SK-N-SH (cell line): ENCODE measurements at regions not wholly inside any gene's neighbourhood (a gene's known extent, or its start where the extent isn't known, plus 50 kb on each side); places are given as distances from the start of the nearest gene placed in this dataset.

ENCODE experiments used
- CTCF ChIA-PET: fragments of 300-600, 350-600 bp; formaldehyde crosslinking; extraction: SDS; loops from one replicate; lab custom pipeline; 2021; lab: Yijun Ruan, JAX
- POLR2A ChIA-PET: fragments of 350-600 bp; sonication (Branson Sonifier 250); formaldehyde crosslinking; extraction: SDS; loops from one replicate; lab custom pipeline; 2020; ENCODE audit warnings: antibody characterized with exemption, inconsistent platforms; lab: Yijun Ruan, JAX
- DNase-seq: peaks from one replicate; pipeline ENCODE4 v3.0.0; 2012
- H2AFZ ChIP-seq: fragments of 200-600 bp; sonication (generic); 2 replicates; pipeline ENCODE4 v1.8.1; 2016; ENCODE audit warnings: antibody characterized with exemption, mild to moderate bottlenecking, low read depth
- H3F3A ChIP-seq: fragments of 200-600 bp; sonication (generic); replicated peaks from 2 replicates; pipeline ENCODE3; 2016; ENCODE audit warnings: antibody characterized with exemption, mild to moderate bottlenecking; ENCODE audit not compliant: insufficient read depth
- H3K27ac ChIP-seq, 2 experiments: fragments of 200-500 bp in 1 of 2; fragments of 200-600 bp in 1 of 2; sonication (Bioruptor generic) in 1 of 2; sonication (generic), shearing (Covaris generic) in 1 of 2; 2 replicates each; pipeline versions ENCODE4 v1.5.1 to v1.6.1; 2014 to 2016; ENCODE audit warnings: low read depth in 2 of 2, inconsistent platforms in 1 of 2, low read length in 1 of 2, mild to moderate bottlenecking in 1 of 2, mixed read lengths in 1 of 2
- H3K27me3 ChIP-seq: fragments of 200-600 bp; sonication (generic), shearing (Covaris generic); 2 replicates; pipeline ENCODE4 v1.6.1; 2016; ENCODE audit warnings: mixed run types; ENCODE audit not compliant: insufficient read depth
- H3K36me3 ChIP-seq, 2 experiments: fragments of 200-500 bp in 1 of 2; fragments of 200-600 bp in 1 of 2; sonication (Bioruptor generic) in 1 of 2; sonication (generic) in 1 of 2; replicated peaks in 1 of 2; 2 replicates each; pipeline versions ENCODE3 to v1.5.1; 2014 to 2016; ENCODE audit warnings: low read length in 1 of 2, mild to moderate bottlenecking in 1 of 2; ENCODE audit not compliant: insufficient read depth in 2 of 2, control insufficient read depth in 1 of 2
- H3K4me1 ChIP-seq, 2 experiments: fragments of 200-500 bp in 1 of 2; fragments of 200-600 bp in 1 of 2; sonication (Bioruptor generic) in 1 of 2; sonication (generic), shearing (Covaris generic) in 1 of 2; 2 replicates each; pipeline versions ENCODE4 v1.5.1 to v1.6.1; 2014 to 2016; ENCODE audit warnings: low read depth in 1 of 2, low read length in 1 of 2, mixed run types in 1 of 2; ENCODE audit not compliant: insufficient read depth in 2 of 2, control insufficient read depth in 1 of 2
- H3K4me2 ChIP-seq: fragments of 200-600 bp; sonication (generic), shearing (Covaris generic); 2 replicates; pipeline ENCODE4 v1.6.1; 2017; ENCODE audit warnings: mixed run types
- H3K4me3 ChIP-seq, 2 experiments: fragments of 200-500 bp in 1 of 2; fragments of 200-600 bp in 1 of 2; sonication (Bioruptor generic) in 1 of 2; sonication (generic), shearing (Covaris generic) in 1 of 2; 2 replicates each; pipeline versions ENCODE4 v1.5.1 to v1.8.1; 2014 to 2016; ENCODE audit warnings: low read depth in 2 of 2, inconsistent platforms in 1 of 2, low read length in 1 of 2, mild to moderate bottlenecking in 1 of 2, mixed read lengths in 1 of 2, moderate library complexity in 1 of 2
- H3K79me2 ChIP-seq: fragments of 200-600 bp; sonication (generic); 2 replicates; pipeline ENCODE4 v1.8.1; 2017; ENCODE audit warnings: mild to moderate bottlenecking; ENCODE audit not compliant: insufficient read depth
- H3K9ac ChIP-seq: fragments of 200-600 bp; sonication (generic); 2 replicates; pipeline ENCODE4 v1.6.1; 2017; ENCODE audit warnings: mixed run types
- H3K9me2 ChIP-seq: fragments of 200-600 bp; sonication (generic); 2 replicates; pipeline ENCODE4 v1.6.1; 2017; ENCODE audit warnings: mixed run types
- H3K9me3 ChIP-seq: fragments of 200-600 bp; sonication (generic); 2 replicates; pipeline ENCODE4 v1.6.1; 2017; ENCODE audit warnings: mixed run types, mild to moderate bottlenecking, moderate library complexity
- H4K20me1 ChIP-seq: fragments of 200-600 bp; sonication (generic); 2 replicates; pipeline ENCODE4 v1.6.1; 2017; ENCODE audit warnings: mild to moderate bottlenecking, mixed run types; ENCODE audit not compliant: insufficient read depth
- CHD2 ChIP-seq: fragments of 150-350 bp; IDR thresholded peaks from 2 replicates; pipeline ENCODE4 v1.6.1; 2018; ENCODE audit warnings: low read length; ENCODE audit not compliant: partially characterized antibody
- ELF1 ChIP-seq: IDR thresholded peaks from 2 replicates; pipeline ENCODE4 v1.4.0; 2012
- EZH2phosphoT487 ChIP-seq: fragments of 200-600 bp; sonication (generic); IDR thresholded peaks from 2 replicates; pipeline ENCODE4 v1.6.1; 2017; ENCODE audit warnings: low read depth, mixed run types, mild to moderate bottlenecking, antibody characterized with exemption, moderate library complexity, borderline replicate concordance
- JUND ChIP-seq: IDR thresholded peaks from 2 replicates; pipeline ENCODE4 v1.4.0; 2012
- MEF2A ChIP-seq: IDR thresholded peaks from 2 replicates; pipeline ENCODE4 v1.4.0; 2012; ENCODE audit warnings: low read depth, borderline replicate concordance
- MXI1 ChIP-seq: IDR thresholded peaks from 2 replicates; pipeline ENCODE4 v1.6.1; 2012; ENCODE audit warnings: mild to moderate bottlenecking, low read depth, low read length, improper control_type of control experiment
- NFIC ChIP-seq: IDR thresholded peaks from 2 replicates; pipeline ENCODE4 v1.4.0; 2012; ENCODE audit warnings: borderline replicate concordance
- NRF1 ChIP-seq: IDR thresholded peaks from 2 replicates; pipeline ENCODE4 v1.6.1; 2012; ENCODE audit warnings: low read depth, mild to moderate bottlenecking, low read length
- RCOR1 ChIP-seq: fragments of 150-350 bp; IDR thresholded peaks from 2 replicates; pipeline ENCODE4 v1.6.1; 2017; ENCODE audit warnings: antibody characterized with exemption, low read length
- RFX5 ChIP-seq: IDR thresholded peaks from 2 replicates; pipeline ENCODE4 v1.6.1; 2012; ENCODE audit warnings: mild to moderate bottlenecking, improper control_type of control experiment, low read length
- RXRA ChIP-seq: IDR thresholded peaks from 2 replicates; pipeline ENCODE4 v1.4.0; 2012; ENCODE audit warnings: low read depth, mild to moderate bottlenecking, borderline replicate concordance
- SIN3A ChIP-seq: IDR thresholded peaks from 2 replicates; pipeline ENCODE4 v1.6.1; 2012; ENCODE audit warnings: low read depth, mild to moderate bottlenecking, low read length, moderate library complexity, borderline replicate concordance
- TCF12 ChIP-seq: IDR thresholded peaks from 2 replicates; pipeline ENCODE4 v1.4.0; 2012
- ZBTB33 ChIP-seq: IDR thresholded peaks from 2 replicates; pipeline ENCODE4 v1.4.0; 2012; ENCODE audit warnings: low read depth, borderline replicate concordance
- WGBS: methylation state at CpG from one replicate; pipeline ENCODE4 v1.1.6; 2017; ENCODE audit warnings: low lambda C conversion rate; 5-methylcytosine and 5-hydroxymethylcytosine counted together
- TF ChIP-seq, protein P1 (sequence below): IDR thresholded peaks from 2 replicates; pipeline ENCODE4; 2012
- TF ChIP-seq, protein P2 (sequence below): IDR thresholded peaks from 2 replicates; pipeline ENCODE4 v1.6.1; 2012; ENCODE audit warnings: mild to moderate bottlenecking, low read depth, low read length, moderate library complexity
- TF ChIP-seq, protein P3 (sequence below): IDR thresholded peaks from 2 replicates; pipeline ENCODE4 v1.4.0; 2012; ENCODE audit warnings: low read depth
- TF ChIP-seq, protein P4 (sequence below): fragments of 150-350 bp; IDR thresholded peaks from 2 replicates; pipeline ENCODE4 v1.6.1; 2016; ENCODE audit warnings: mild to moderate bottlenecking, low read depth, low read length
- TF ChIP-seq, protein P5 (sequence below): IDR thresholded peaks from 2 replicates; pipeline ENCODE4 v1.4.0; 2012; ENCODE audit warnings: low read depth, borderline replicate concordance

GRCh38 chr6:128617285-128617684, 96.9 kb upstream of the PTPRK start:
- DNase-seq, result no peak
- H3F3A ChIP-seq, result no peaks in the 10 kb centered on the region
- no peak overlapping the region for H2AFZ ChIP-seq
- no peaks in the 10 kb centered on the region for H3K9me2 ChIP-seq
- WGBS, result 47% methylated on average over 1 of the region's 1 CpG
- no peaks in the 10 kb centered on the region for H4K20me1 ChIP-seq
- no peak overlapping the region for H3K27ac ChIP-seq
- H3K4me1 ChIP-seq, result no peaks in the 10 kb centered on the region
- no peak overlapping the region for H3K4me3 ChIP-seq
- H3K9ac ChIP-seq, result no peak overlapping the region
- H3K36me3 ChIP-seq, result no peaks in the 10 kb centered on the region
- TF ChIP-seq MEF2A (no peak), ELF1 (no peak), JUND (no peak), RXRA (no peak), EZH2phosphoT487 (no peak), RFX5 (no peak)
- TF ChIP-seq, protein P1, sequence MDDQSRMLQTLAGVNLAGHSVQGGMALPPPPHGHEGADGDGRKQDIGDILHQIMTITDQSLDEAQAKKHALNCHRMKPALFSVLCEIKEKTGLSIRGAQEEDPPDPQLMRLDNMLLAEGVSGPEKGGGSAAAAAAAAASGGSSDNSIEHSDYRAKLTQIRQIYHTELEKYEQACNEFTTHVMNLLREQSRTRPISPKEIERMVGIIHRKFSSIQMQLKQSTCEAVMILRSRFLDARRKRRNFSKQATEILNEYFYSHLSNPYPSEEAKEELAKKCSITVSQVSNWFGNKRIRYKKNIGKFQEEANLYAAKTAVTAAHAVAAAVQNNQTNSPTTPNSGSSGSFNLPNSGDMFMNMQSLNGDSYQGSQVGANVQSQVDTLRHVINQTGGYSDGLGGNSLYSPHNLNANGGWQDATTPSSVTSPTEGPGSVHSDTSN, result no peak
- POLR2A ChIA-PET, result no interaction called here
- H3K27me3 ChIP-seq, result no peaks in the 10 kb centered on the region
- CTCF ChIA-PET, result no interaction called here
- H3K79me2 ChIP-seq, result no peaks in the 10 kb centered on the region
- H3K9me3 ChIP-seq, result 0 out of 2 replicates have a peak, but pooled peaks cover 5% of the 10 kb centered on the region
- H3K4me2 ChIP-seq, result no peak overlapping the region

- H3K9me2 ChIP-seq, result no peaks in the 10 kb centered on the region
- H3K36me3 ChIP-seq, result no peaks in the 10 kb centered on the region
- ChIA-PET CTCF (no interaction called here), POLR2A (no interaction called here)
- H3K79me2 ChIP-seq, result no peaks in the 10 kb centered on the region
- no peak overlapping the region for H3K27ac ChIP-seq
- H3K9me3 ChIP-seq, result 0 out of 2 replicates have a peak, but pooled peaks cover 5% of the 10 kb centered on the region
- no peak overlapping the region for H3K9ac ChIP-seq
- H3K4me2 ChIP-seq, result no peak overlapping the region
- H4K20me1 ChIP-seq, result no peaks in the 10 kb centered on the region
- no peak overlapping the region for H2AFZ ChIP-seq
- H3F3A ChIP-seq, result no peaks in the 10 kb centered on the region
- DNase-seq, result no peak
- H3K4me3 ChIP-seq, result no peak overlapping the region
- H3K27me3 ChIP-seq, result no peaks in the 10 kb centered on the region
- no peaks in the 10 kb centered on the region for H3K4me1 ChIP-seq
- TF ChIP-seq MEF2A (no peak), NRF1 (no peak), TCF12 (no peak), CHD2 (no peak), RFX5 (no peak), RCOR1 (no peak), ZBTB33 (no peak), MXI1 (no peak), NFIC (no peak), SIN3A (no peak)
- TF ChIP-seq, protein P2, sequence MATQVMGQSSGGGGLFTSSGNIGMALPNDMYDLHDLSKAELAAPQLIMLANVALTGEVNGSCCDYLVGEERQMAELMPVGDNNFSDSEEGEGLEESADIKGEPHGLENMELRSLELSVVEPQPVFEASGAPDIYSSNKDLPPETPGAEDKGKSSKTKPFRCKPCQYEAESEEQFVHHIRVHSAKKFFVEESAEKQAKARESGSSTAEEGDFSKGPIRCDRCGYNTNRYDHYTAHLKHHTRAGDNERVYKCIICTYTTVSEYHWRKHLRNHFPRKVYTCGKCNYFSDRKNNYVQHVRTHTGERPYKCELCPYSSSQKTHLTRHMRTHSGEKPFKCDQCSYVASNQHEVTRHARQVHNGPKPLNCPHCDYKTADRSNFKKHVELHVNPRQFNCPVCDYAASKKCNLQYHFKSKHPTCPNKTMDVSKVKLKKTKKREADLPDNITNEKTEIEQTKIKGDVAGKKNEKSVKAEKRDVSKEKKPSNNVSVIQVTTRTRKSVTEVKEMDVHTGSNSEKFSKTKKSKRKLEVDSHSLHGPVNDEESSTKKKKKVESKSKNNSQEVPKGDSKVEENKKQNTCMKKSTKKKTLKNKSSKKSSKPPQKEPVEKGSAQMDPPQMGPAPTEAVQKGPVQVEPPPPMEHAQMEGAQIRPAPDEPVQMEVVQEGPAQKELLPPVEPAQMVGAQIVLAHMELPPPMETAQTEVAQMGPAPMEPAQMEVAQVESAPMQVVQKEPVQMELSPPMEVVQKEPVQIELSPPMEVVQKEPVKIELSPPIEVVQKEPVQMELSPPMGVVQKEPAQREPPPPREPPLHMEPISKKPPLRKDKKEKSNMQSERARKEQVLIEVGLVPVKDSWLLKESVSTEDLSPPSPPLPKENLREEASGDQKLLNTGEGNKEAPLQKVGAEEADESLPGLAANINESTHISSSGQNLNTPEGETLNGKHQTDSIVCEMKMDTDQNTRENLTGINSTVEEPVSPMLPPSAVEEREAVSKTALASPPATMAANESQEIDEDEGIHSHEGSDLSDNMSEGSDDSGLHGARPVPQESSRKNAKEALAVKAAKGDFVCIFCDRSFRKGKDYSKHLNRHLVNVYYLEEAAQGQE, result no peak
- TF ChIP-seq, protein P3, sequence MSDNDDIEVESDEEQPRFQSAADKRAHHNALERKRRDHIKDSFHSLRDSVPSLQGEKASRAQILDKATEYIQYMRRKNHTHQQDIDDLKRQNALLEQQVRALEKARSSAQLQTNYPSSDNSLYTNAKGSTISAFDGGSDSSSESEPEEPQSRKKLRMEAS, result no peak
- TF ChIP-seq, protein P1, result no peak
- TF ChIP-seq, protein P4, sequence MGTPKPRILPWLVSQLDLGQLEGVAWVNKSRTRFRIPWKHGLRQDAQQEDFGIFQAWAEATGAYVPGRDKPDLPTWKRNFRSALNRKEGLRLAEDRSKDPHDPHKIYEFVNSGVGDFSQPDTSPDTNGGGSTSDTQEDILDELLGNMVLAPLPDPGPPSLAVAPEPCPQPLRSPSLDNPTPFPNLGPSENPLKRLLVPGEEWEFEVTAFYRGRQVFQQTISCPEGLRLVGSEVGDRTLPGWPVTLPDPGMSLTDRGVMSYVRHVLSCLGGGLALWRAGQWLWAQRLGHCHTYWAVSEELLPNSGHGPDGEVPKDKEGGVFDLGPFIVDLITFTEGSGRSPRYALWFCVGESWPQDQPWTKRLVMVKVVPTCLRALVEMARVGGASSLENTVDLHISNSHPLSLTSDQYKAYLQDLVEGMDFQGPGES, result no peak
- TF ChIP-seq, protein P5, sequence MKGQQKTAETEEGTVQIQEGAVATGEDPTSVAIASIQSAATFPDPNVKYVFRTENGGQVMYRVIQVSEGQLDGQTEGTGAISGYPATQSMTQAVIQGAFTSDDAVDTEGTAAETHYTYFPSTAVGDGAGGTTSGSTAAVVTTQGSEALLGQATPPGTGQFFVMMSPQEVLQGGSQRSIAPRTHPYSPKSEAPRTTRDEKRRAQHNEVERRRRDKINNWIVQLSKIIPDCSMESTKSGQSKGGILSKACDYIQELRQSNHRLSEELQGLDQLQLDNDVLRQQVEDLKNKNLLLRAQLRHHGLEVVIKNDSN, result no peak
Observed at GRCh38 chr6:128616342-128616741, 95.9 kb upstream of the PTPRK start.
